M059J (cell line): ENCODE measurements at regions not wholly inside any gene's neighbourhood (a gene's known extent, or its start where the extent isn't known, plus 50 kb on each side); places are given as distances from the start of the nearest gene placed in this dataset.
A peak's percentile ranks its signal among the peaks of the same experiment; 100 is the strongest.

Experiments used
- DNase-seq: peaks from one replicate; pipeline ENCODE4 v3.0.0-alpha.2; 2012; ENCODE audit warnings: low read depth

- peak; percentile 23 for DNase-seq
Measured at GRCh38 chr1:147852706-147853225, 49.8 kb upstream of the GJA8 start.
